Heart left ventricle (tissue), 13 donors: ENCODE measurements at regions not wholly inside any gene's neighbourhood (a gene's known extent, or its start where the extent isn't known, plus 50 kb on each side); places are given as distances from the start of the nearest gene placed in this dataset.

Experiments
- POLR2A ChIP-seq, 2 donors: fragments of 450-650 bp; IDR thresholded peaks; one replicate each; pipeline ENCODE4 v1.6.1; 2017; ENCODE audit warnings: antibody characterized with exemption in 2 of 2, mild to moderate bottlenecking in 2 of 2, moderate library complexity in 2 of 2
- TF ChIP-seq, protein P1 (sequence below), 12 donors: fragments of 200-600 bp; sonication (generic) in 4 of 12; IDR thresholded peaks; one replicate each; pipeline versions ENCODE4 v1.5.0 to v1.8.0; 2018 to 2022; ENCODE audit warnings: antibody characterized with exemption in 12 of 12, mild to moderate bottlenecking in 5 of 12
- donor health status: ischemic (EF 13 %, LVEDD 7.1; RV severe dilation, severe dysfunction).
- donor health status: DM: no; HTN: yes; CAD: no.
- donor health status: DM: no; HTN: no; CAD: no.
- donor health status: ischemic (EF 25% LVEDD 6.9; RV normal size, moderate dysfunction).
- donor health status: ischemic (EF 25% LVEDD 5.7; RV mildly dilated, moderate dysfunction).
- donor health status: ischemic (EF 35%, LVEDD 5.7; RV mildly dilated, moderate dysfunction).
- donor health status: nonischemic (EF 11% LVEDD 7.7; RV severe dilation, severe dysfunction).
- donor health status: DM: yes; HTN: yes; CAD: no.
- donor health status: PGD.
- donor health status: ischemic (EF 29% LVEDD 5.4; RV normal size, mild dysfunction).
- donor health status: nonischemic (EF 23%, LVEDD 6.1; RV moderate dilation, normal function).

DNA sequence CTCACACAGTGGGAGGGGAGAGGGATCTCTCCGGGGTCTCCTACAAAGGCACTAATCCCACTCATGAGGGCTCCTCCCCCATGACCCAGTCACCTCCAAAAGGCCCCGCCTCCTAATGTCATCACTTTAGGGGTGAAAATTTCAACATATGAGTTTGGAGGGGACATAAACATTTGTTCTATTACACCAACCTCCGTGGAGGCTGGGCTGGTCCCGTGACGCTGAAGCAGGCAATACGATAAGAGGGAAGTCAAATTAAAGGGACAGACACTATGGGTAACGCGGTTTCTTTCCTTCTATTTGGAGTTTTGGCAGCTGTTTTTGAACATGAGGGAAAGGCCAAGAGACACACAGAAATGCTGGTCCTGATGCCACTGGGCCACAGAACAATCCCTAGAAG, 175.7 kb upstream of the VASH1 start:
- TF ChIP-seq, protein P1, sequence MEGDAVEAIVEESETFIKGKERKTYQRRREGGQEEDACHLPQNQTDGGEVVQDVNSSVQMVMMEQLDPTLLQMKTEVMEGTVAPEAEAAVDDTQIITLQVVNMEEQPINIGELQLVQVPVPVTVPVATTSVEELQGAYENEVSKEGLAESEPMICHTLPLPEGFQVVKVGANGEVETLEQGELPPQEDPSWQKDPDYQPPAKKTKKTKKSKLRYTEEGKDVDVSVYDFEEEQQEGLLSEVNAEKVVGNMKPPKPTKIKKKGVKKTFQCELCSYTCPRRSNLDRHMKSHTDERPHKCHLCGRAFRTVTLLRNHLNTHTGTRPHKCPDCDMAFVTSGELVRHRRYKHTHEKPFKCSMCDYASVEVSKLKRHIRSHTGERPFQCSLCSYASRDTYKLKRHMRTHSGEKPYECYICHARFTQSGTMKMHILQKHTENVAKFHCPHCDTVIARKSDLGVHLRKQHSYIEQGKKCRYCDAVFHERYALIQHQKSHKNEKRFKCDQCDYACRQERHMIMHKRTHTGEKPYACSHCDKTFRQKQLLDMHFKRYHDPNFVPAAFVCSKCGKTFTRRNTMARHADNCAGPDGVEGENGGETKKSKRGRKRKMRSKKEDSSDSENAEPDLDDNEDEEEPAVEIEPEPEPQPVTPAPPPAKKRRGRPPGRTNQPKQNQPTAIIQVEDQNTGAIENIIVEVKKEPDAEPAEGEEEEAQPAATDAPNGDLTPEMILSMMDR (IDR thresholded peaks at IDR 0.05): no peak
- no peak for TF ChIP-seq POLR2A (IDR thresholded peaks at IDR 0.05)
